ENCODE measurements at regions not wholly inside any gene's neighbourhood (a gene's known extent, or its start where the extent isn't known, plus 50 kb on each side); places are given as distances from the start of the nearest gene placed in this dataset.

- POLR2A ChIA-PET: no interaction called here
- intact Hi-C loops (cut with micrococcal nuclease): no loop called here
- no TSS peak for BruUV-seq (replicated peaks)
- no peak overlapping the region for H3K4me3 Mint-ChIP-seq (ENCODE audit: unreplicated experiment)
- H3K9me3 Mint-ChIP-seq (ENCODE audit: unreplicated experiment): peaks cover 6% of the 10 kb centered on the region
- H3K27ac Mint-ChIP-seq (ENCODE audit: low read depth, unreplicated experiment): no peak overlapping the region
- TF ChIP-seq, protein P1, sequence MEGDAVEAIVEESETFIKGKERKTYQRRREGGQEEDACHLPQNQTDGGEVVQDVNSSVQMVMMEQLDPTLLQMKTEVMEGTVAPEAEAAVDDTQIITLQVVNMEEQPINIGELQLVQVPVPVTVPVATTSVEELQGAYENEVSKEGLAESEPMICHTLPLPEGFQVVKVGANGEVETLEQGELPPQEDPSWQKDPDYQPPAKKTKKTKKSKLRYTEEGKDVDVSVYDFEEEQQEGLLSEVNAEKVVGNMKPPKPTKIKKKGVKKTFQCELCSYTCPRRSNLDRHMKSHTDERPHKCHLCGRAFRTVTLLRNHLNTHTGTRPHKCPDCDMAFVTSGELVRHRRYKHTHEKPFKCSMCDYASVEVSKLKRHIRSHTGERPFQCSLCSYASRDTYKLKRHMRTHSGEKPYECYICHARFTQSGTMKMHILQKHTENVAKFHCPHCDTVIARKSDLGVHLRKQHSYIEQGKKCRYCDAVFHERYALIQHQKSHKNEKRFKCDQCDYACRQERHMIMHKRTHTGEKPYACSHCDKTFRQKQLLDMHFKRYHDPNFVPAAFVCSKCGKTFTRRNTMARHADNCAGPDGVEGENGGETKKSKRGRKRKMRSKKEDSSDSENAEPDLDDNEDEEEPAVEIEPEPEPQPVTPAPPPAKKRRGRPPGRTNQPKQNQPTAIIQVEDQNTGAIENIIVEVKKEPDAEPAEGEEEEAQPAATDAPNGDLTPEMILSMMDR (IDR thresholded peaks at IDR 0.05; ENCODE audit: unreplicated experiment): no peak
- no peaks in the 10 kb centered on the region for H3K27me3 Mint-ChIP-seq (ENCODE audit: insufficient read depth, unreplicated experiment)
- no peak for DNase-seq (ENCODE audit: unreplicated experiment)
- H3K36me3 Mint-ChIP-seq (ENCODE audit: insufficient read depth, unreplicated experiment): no peaks in the 10 kb centered on the region
- no peaks in the 10 kb centered on the region for H3K4me1 Mint-ChIP-seq (ENCODE audit: insufficient read depth, unreplicated experiment)
- CTCF ChIA-PET: interaction anchor here (0.7 to 1.3 kb wide), 2 partner anchors 45 to 511 kb away, joined by 3 read pairs; no protein-coding TSS in a partner anchor
Measured at GRCh38 chr7:46576950-46577349, 655.9 kb upstream of the IGFBP3 start.

GRCh38 chr7:46572691-46573090 lies 651.6 kb upstream of the IGFBP3 start:
- DNase-seq (ENCODE audit: unreplicated experiment): no peak
- no peak overlapping the region for H3K4me3 Mint-ChIP-seq (ENCODE audit: unreplicated experiment)
- H3K4me1 Mint-ChIP-seq (ENCODE audit: insufficient read depth, unreplicated experiment): peaks cover 17% of the 10 kb centered on the region
- TF ChIP-seq, protein P1 (IDR thresholded peaks at IDR 0.05; ENCODE audit: unreplicated experiment): no peak
- intact Hi-C loops (cut with micrococcal nuclease): no loop called here
- ChIA-PET CTCF (no interaction called here), POLR2A (no interaction called here)
- no TSS peak for BruUV-seq (replicated peaks)
- H3K27me3 Mint-ChIP-seq (ENCODE audit: insufficient read depth, unreplicated experiment): no peaks in the 10 kb centered on the region
- no peaks in the 10 kb centered on the region for H3K36me3 Mint-ChIP-seq (ENCODE audit: insufficient read depth, unreplicated experiment)
- H3K27ac Mint-ChIP-seq (ENCODE audit: low read depth, unreplicated experiment): no peak overlapping the region
- peaks cover 7% of the 10 kb centered on the region for H3K9me3 Mint-ChIP-seq (ENCODE audit: unreplicated experiment)

- no peaks in the 10 kb centered on the region for H3K27me3 Mint-ChIP-seq (ENCODE audit: insufficient read depth, unreplicated experiment)
- CTCF ChIA-PET: no interaction called here
- H3K9me3 Mint-ChIP-seq (ENCODE audit: unreplicated experiment): peaks cover 7% of the 10 kb centered on the region
- no peak overlapping the region for H3K4me3 Mint-ChIP-seq (ENCODE audit: unreplicated experiment)
- peaks cover 21% of the 10 kb centered on the region for H3K4me1 Mint-ChIP-seq (ENCODE audit: insufficient read depth, unreplicated experiment)
- TF ChIP-seq, protein P1 (IDR thresholded peaks at IDR 0.05; ENCODE audit: unreplicated experiment): no peak
- no peak for DNase-seq (ENCODE audit: unreplicated experiment)
- POLR2A ChIA-PET: no interaction called here
- intact Hi-C loops (cut with micrococcal nuclease): no loop called here
- no peak overlapping the region for H3K27ac Mint-ChIP-seq (ENCODE audit: low read depth, unreplicated experiment)
- no peaks in the 10 kb centered on the region for H3K36me3 Mint-ChIP-seq (ENCODE audit: insufficient read depth, unreplicated experiment)
- no TSS peak for BruUV-seq (replicated peaks)
Measured at GRCh38 chr7:46571996-46572395, 650.9 kb upstream of the IGFBP3 start.

DNA sequence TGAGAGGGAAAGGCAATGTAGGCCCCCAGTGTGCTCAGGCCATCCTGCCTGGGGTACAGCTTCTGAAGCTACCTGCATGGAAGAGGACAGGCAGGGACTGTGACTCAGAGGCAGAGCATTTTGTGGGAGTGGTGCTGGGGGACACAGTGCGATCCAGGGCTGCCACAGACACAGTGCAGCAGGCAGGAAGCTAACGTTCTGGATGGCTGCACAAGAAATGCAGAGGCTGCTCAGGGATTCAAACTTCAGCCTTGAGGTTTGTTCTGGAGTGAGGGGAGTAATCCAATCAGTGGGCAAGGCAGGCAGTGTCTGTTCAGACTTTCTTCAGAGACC lies 648.0 kb upstream of the IGFBP3 start:
- TSS peak; percentile 97 for BruUV-seq (replicated peaks)
- ChIA-PET POLR2A (interaction anchor here (0.6 to 1.4 kb wide), 3 partner anchors 10 to 1070 kb away, joined by 3 to 5 read pairs (median 3); no protein-coding TSS in a partner anchor), CTCF (interaction anchor here (0.5 to 1.1 kb wide), 6 partner anchors 10 to 650 kb away, joined by 3 to 4 read pairs (median 3); no protein-coding TSS in a partner anchor)
- intact Hi-C loops (cut with micrococcal nuclease): loop anchor here (10.0 kb wide), 1 partner anchor 644 kb away; the partner anchor contains the start of gene IGFBP3
- peak overlapping the region; percentile 21 for H3K4me3 Mint-ChIP-seq (ENCODE audit: unreplicated experiment)
- TF ChIP-seq, protein P1 (IDR thresholded peaks at IDR 0.05; ENCODE audit: unreplicated experiment): no peak
- H3K27ac Mint-ChIP-seq (ENCODE audit: low read depth, unreplicated experiment): peak overlapping the region; percentile 86
- H3K27me3 Mint-ChIP-seq (ENCODE audit: insufficient read depth, unreplicated experiment): no peaks in the 10 kb centered on the region
- no peaks in the 10 kb centered on the region for H3K36me3 Mint-ChIP-seq (ENCODE audit: insufficient read depth, unreplicated experiment)
- H3K4me1 Mint-ChIP-seq (ENCODE audit: insufficient read depth, unreplicated experiment): peaks cover 41% of the 10 kb centered on the region
- H3K9me3 Mint-ChIP-seq (ENCODE audit: unreplicated experiment): peaks cover 7% of the 10 kb centered on the region
- peak; percentile 48 for DNase-seq (ENCODE audit: unreplicated experiment)
